ENCODE measurements at regions not wholly inside any gene's neighbourhood (a gene's known extent, or its start where the extent isn't known, plus 50 kb on each side); places are given as distances from the start of the nearest gene placed in this dataset.
"Not testable (repeated sequence)": the region's sequence is repeated elsewhere in the genome, so short reads cannot be mapped to it uniquely, and the experiment has no call there.

GRCh38 chr2:144003460-144004075, 516.4 kb downstream of the ZEB2 start:
- DNase-seq (ENCODE audit: low spot score) (no peak), ATAC-seq (ENCODE audit: insufficient number of reproducible peaks, low FRiP score, low read depth) (no peak)
- Histone ChIP-seq H3K27me3 (replicated peaks; ENCODE audit: insufficient read depth) (no peaks in the 10 kb centered on the region), H3K36me3 (no peaks in the 10 kb centered on the region), H3K4me1 (ENCODE audit: control insufficient read depth in 1 of 2, low read depth in 2 of 2) (no peaks in the 10 kb centered on the region), H3K27ac (no peak overlapping the region), H3K9me3 (no peaks in the 10 kb centered on the region), H3K4me3 (no peak overlapping the region)
- no peak for TF ChIP-seq CTCF (IDR thresholded peaks at IDR 0.05)

GRCh38 chr2:143996974-143997373, 522.9 kb downstream of the ZEB2 start:
- H3K4me1 ChIP-seq (ENCODE audit: control insufficient read depth in 1 of 2, low read depth in 2 of 2): no peaks in the 10 kb centered on the region
- H3K36me3 ChIP-seq: no peaks in the 10 kb centered on the region
- H3K27ac ChIP-seq: no peak overlapping the region
- ATAC-seq (ENCODE audit: insufficient number of reproducible peaks, low FRiP score, low read depth) (no peak), DNase-seq (ENCODE audit: low spot score) (no peak)
- H3K9me3 ChIP-seq: no peaks in the 10 kb centered on the region
- no peaks in the 10 kb centered on the region for H3K27me3 ChIP-seq (replicated peaks; ENCODE audit: insufficient read depth)
- TF ChIP-seq CTCF (IDR thresholded peaks at IDR 0.05): no peak
- no peak overlapping the region for H3K4me3 ChIP-seq

GRCh38 chr2:143994961-143995360, 525.0 kb downstream of the ZEB2 start:
- Histone ChIP-seq H3K27me3 (replicated peaks; ENCODE audit: insufficient read depth) (no peaks in the 10 kb centered on the region), H3K4me1 (ENCODE audit: control insufficient read depth in 1 of 2, low read depth in 2 of 2) (no peaks in the 10 kb centered on the region), H3K4me3 (no peak overlapping the region), H3K36me3 (no peaks in the 10 kb centered on the region), H3K9me3 (no peaks in the 10 kb centered on the region), H3K27ac (no peak overlapping the region)
- DNase-seq (ENCODE audit: low spot score): no peak
- no peak for TF ChIP-seq CTCF (IDR thresholded peaks at IDR 0.05)
- ATAC-seq (ENCODE audit: insufficient number of reproducible peaks, low FRiP score, low read depth): no peak

GRCh38 chr2:143991596-143991995, 528.3 kb downstream of the ZEB2 start:
- not testable (repeated sequence) for H3K27ac ChIP-seq; ATAC-seq (ENCODE audit: insufficient number of reproducible peaks, low FRiP score, low read depth); H3K9me3 ChIP-seq; H3K36me3 ChIP-seq; H3K4me3 ChIP-seq; H3K27me3 ChIP-seq (replicated peaks; ENCODE audit: insufficient read depth); DNase-seq (ENCODE audit: low spot score); H3K4me1 ChIP-seq (ENCODE audit: control insufficient read depth in 1 of 2, low read depth in 2 of 2)

GRCh38 chr2:143988082-143988481, 531.8 kb downstream of the ZEB2 start:
- Histone ChIP-seq H3K4me1 (ENCODE audit: control insufficient read depth in 1 of 2, low read depth in 2 of 2) (no peaks in the 10 kb centered on the region), H3K36me3 (no peaks in the 10 kb centered on the region), H3K27me3 (replicated peaks; ENCODE audit: insufficient read depth) (no peaks in the 10 kb centered on the region), H3K4me3 (no peak overlapping the region), H3K27ac (no peak overlapping the region), H3K9me3 (no peaks in the 10 kb centered on the region)
- DNase-seq (ENCODE audit: low spot score) (no peak), ATAC-seq (ENCODE audit: insufficient number of reproducible peaks, low FRiP score, low read depth) (no peak)
- no peak for TF ChIP-seq CTCF (IDR thresholded peaks at IDR 0.05)

GRCh38 chr2:143981428-143981827, 538.5 kb downstream of the ZEB2 start:
- H3K27me3 ChIP-seq (replicated peaks; ENCODE audit: insufficient read depth): no peaks in the 10 kb centered on the region
- ATAC-seq (ENCODE audit: insufficient number of reproducible peaks, low FRiP score, low read depth) (no peak), DNase-seq (ENCODE audit: low spot score) (no peak)
- H3K4me1 ChIP-seq (ENCODE audit: control insufficient read depth in 1 of 2, low read depth in 2 of 2): no peaks in the 10 kb centered on the region
- no peaks in the 10 kb centered on the region for H3K9me3 ChIP-seq
- no peak for TF ChIP-seq CTCF (IDR thresholded peaks at IDR 0.05)
- no peak overlapping the region for H3K4me3 ChIP-seq
- H3K36me3 ChIP-seq: no peaks in the 10 kb centered on the region
- H3K27ac ChIP-seq: no peak overlapping the region

Measured in thoracic aorta (tissue), 2 donors.